Neural progenitor cell (in vitro differentiated cells): ENCODE measurements at regions not wholly inside any gene's neighbourhood (a gene's known extent, or its start where the extent isn't known, plus 50 kb on each side); places are given as distances from the start of the nearest gene placed in this dataset.

ENCODE experiments used
- CTCF ChIP-seq: fragments of 200-600 bp; sonication (generic); IDR thresholded peaks from 2 replicates; pipeline ENCODE4 v1.5.1; 2017; ENCODE audit warnings: antibody characterized with exemption, mild to moderate bottlenecking
- EZH2 ChIP-seq: fragments of 200-600 bp; sonication (generic); IDR thresholded peaks from 2 replicates; pipeline ENCODE4 v1.6.1; 2017; ENCODE audit warnings: antibody characterized with exemption, mild to moderate bottlenecking, moderate library complexity

- TF ChIP-seq CTCF (no peak), EZH2 (no peak)
Observed at GRCh38 chr22:48757581-48757980, 1070.1 kb downstream of the BRD1 start.
